Colonic mucosa (tissue), 4 donors: ENCODE measurements at regions not wholly inside any gene's neighbourhood (a gene's known extent, or its start where the extent isn't known, plus 50 kb on each side); places are given as distances from the start of the nearest gene placed in this dataset.
"Not testable (repeated sequence)": the region's sequence is repeated elsewhere in the genome, so short reads cannot be mapped to it uniquely, and the experiment has no call there.

Experiments used
- DNase-seq: peaks from one replicate; pipeline ENCODE4 v3.0.0-alpha.2; 2020
- H3K27ac ChIP-seq: fragments of 200-600 bp; one replicate; pipeline ENCODE4 v1.8.0; 2021
- H3K27me3 ChIP-seq: fragments of 200-600 bp; one replicate; pipeline ENCODE4 v1.8.0; 2021
- H3K36me3 ChIP-seq: fragments of 200-600 bp; one replicate; pipeline ENCODE4 v1.8.0; 2021
- H3K4me1 ChIP-seq: fragments of 200-600 bp; one replicate; pipeline ENCODE4 v1.8.0; 2021; ENCODE audit warnings: mild to moderate bottlenecking
- H3K4me3 ChIP-seq: fragments of 200-600 bp; one replicate; pipeline ENCODE4 v1.8.0; 2021
- H3K9ac ChIP-seq, 2 donors: one replicate each; pipeline ENCODE4 v1.7.0; 2013; ENCODE audit warnings: control low read depth in 2 of 2, low read depth in 2 of 2, low read length in 2 of 2
- H3K9me3 ChIP-seq: fragments of 200-600 bp; one replicate; pipeline ENCODE4 v1.8.0; 2021
- CTCF ChIP-seq: fragments of 200-600 bp; IDR thresholded peaks from one replicate; pipeline ENCODE4 v1.8.0; 2022; ENCODE audit warnings: antibody characterized with exemption, mild to moderate bottlenecking
- intact Hi-C: fragments of 100-400 bp; cut with DNase I; formaldehyde crosslinking; loops from one replicate; pipeline ENCODE4 v1.14.1; 2022
- donor health status: healthy.
- donor health status: DM: no; HTN: no; CAD: no.
- donor health status: DM: no; HTN: no; CAD: no.

DNA sequence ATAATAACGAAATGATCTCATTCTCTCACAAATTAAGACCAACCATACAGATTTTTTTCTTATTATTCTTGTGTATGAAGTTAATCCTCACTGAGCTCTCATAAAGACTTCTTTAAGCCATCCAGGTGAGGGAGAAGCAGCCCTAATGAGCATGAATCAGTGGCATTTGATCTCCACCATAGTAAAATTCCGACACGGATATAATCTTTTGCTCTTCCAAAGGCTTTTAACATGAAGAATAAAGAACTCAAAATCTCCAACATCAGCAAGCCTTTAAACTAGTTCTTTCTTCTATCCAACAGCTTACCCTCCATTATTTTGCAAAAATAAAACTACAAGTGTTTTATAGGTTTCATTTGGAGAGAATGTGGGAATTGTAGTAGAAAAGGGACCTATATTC, 714.7 kb upstream of the NEGR1 start:
- DNase-seq = no peak
- Histone ChIP-seq H3K27me3 (no peaks in the 10 kb centered on the region), H3K4me3 (no peak overlapping the region), H3K27ac (no peak overlapping the region), H3K9me3 (no peaks in the 10 kb centered on the region), H3K36me3 (no peaks in the 10 kb centered on the region), H3K9ac (no peak overlapping the region), H3K4me1 (no peaks in the 10 kb centered on the region)
- intact Hi-C loops = no loop called here
- TF ChIP-seq CTCF = no peak

- H3K27ac ChIP-seq, H3K4me3 ChIP-seq, H3K27me3 ChIP-seq, H3K36me3 ChIP-seq, H3K4me1 ChIP-seq, intact Hi-C loops, H3K9ac ChIP-seq, H3K9me3 ChIP-seq, DNase-seq: not testable (repeated sequence)
Measured at GRCh38 chr1:72987871-72988270, 705.5 kb upstream of the NEGR1 start.

DNA sequence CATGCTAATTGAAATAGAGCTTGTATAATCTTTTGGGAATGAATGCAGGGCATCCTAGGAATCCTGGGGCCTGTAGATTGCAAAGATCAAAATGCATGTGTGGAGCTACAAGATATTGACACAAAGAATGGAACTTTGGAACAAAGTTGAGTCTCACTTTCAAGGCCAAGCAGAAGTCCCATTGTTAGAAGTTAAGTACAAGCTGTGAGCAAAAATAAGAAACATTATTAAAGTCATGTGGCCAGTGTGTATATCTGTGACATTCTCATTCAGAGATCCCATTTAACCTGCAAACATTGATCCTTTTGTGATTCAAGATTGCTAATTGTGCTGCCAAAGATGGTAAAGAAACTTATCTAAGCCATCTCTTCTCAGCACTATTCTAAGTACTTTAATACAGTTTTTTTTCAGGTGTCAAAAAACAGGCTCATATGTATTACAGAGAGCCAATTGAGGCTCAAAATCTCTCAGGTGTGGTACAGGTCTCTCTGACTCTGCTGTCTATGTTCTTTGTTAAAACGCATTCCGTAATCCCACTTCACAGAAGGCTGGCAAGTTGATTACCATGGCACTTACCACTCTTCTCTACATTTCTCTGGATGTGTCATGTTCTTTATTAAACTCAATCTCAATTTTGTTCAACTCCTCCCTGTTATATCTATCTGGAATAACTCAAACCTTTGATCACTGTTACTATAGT, 704.4 kb upstream of the NEGR1 start:
- no peak overlapping the region for H3K4me3 ChIP-seq
- intact Hi-C loops = no loop called here
- no peak for TF ChIP-seq CTCF
- no peaks in the 10 kb centered on the region for H3K27me3 ChIP-seq
- H3K27ac ChIP-seq = no peak overlapping the region
- H3K9ac ChIP-seq = no peak overlapping the region
- H3K36me3 ChIP-seq = no peaks in the 10 kb centered on the region
- no peak for DNase-seq
- no peaks in the 10 kb centered on the region for H3K9me3 ChIP-seq
- H3K4me1 ChIP-seq = no peaks in the 10 kb centered on the region

- H3K27me3 ChIP-seq, DNase-seq, H3K4me1 ChIP-seq, H3K9me3 ChIP-seq, H3K4me3 ChIP-seq, H3K27ac ChIP-seq, H3K36me3 ChIP-seq, H3K9ac ChIP-seq, intact Hi-C loops: not testable (repeated sequence)
Measured at GRCh38 chr1:72985024-72985423, 702.7 kb upstream of the NEGR1 start.

DNA sequence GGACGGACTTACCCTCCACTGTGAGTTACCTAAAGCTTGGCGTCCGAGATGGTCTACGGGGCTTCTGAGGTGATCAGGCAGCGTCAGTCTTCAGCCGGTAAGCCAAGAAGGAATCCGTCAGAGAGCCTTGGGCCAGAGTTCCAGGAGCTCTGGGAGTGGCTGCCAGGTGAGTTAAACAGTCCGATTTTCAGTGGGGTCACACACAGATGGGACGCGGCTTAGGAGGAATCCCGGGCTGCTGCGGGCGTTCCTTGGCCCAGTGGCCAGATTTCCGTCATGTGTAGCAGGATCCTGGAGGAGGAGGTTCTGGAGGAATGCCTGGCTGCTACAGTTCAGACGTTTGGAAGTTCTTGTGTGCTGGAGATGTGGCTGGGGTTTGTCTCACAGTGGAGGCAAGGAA, 700.7 kb upstream of the NEGR1 start:
- H3K4me1 ChIP-seq, DNase-seq, H3K4me3 ChIP-seq, H3K9me3 ChIP-seq, H3K27me3 ChIP-seq, intact Hi-C loops, H3K27ac ChIP-seq, H3K36me3 ChIP-seq, H3K9ac ChIP-seq: not testable (repeated sequence)

DNA sequence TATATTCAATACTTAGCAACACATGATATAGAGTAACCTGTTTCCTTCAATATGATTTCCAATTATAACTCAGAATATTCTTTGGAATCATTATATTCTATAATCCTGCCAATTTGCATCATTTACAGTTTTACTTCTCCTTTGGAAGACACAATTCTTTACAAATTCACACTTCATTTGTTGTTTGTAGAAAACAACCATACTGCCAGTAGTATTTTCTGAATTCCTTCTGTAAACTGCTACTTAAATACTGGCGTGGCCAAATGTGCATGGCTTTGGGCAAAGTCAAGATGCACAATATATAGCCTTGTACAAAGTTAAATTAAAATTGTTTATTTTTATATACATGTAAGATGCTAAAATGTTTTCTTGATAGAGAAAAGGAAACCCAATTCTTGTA, 687.1 kb upstream of the NEGR1 start:
- Histone ChIP-seq H3K27me3 (no peaks in the 10 kb centered on the region), H3K9me3 (no peaks in the 10 kb centered on the region), H3K36me3 (no peaks in the 10 kb centered on the region), H3K9ac (no peak overlapping the region), H3K4me1 (no peaks in the 10 kb centered on the region), H3K27ac (no peak overlapping the region), H3K4me3 (no peak overlapping the region)
- intact Hi-C loops = no loop called here
- DNase-seq = no peak
- no peak for TF ChIP-seq CTCF

DNA sequence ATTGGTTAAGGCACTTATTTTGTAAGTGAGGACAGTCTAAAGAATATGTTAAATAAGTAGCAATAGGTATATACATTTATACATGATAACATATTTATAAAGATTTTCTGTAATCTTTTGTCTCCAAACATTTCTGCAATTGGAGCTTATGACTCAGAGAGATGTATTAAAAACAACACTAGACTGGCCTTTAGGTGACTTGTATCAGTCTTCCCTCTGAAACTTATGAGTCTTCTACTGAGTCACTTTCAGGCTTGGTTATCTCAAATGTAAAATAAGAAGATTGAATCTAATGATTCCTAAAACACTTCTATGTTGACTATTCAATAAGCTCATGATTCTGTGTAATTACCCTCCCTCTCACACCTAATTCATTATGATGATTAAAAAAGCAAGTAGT, 672.6 kb upstream of the NEGR1 start:
- no peak overlapping the region for H3K9ac ChIP-seq

DNA sequence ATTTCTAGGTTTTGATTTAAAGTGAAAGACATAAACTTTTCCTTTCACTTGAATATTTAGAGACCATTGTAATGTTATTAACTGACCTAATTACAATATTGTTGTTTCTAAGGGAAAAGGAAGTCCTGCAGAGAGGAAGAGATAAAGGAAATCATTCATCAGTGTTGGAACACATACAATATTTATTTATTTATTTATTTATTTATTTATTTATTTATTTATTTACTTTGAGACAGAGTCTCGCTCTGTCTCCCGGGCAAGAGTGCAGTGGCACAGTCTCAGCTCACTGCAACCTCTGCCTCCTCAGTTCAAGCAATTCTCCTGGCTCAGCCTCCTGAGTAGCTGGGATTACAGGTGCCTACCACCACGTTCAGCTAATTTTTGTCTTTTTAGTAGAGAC, 668.6 kb upstream of the NEGR1 start:
- intact Hi-C loops, H3K36me3 ChIP-seq: not testable (repeated sequence)

More for the DNA sequence above, 672.6 kb upstream of the NEGR1 start:
- Histone ChIP-seq H3K9me3 (no peaks in the 10 kb centered on the region), H3K4me3 (no peak overlapping the region), H3K27ac (no peak overlapping the region), H3K27me3 (no peaks in the 10 kb centered on the region), H3K4me1 (no peaks in the 10 kb centered on the region), H3K36me3 (no peaks in the 10 kb centered on the region)
- TF ChIP-seq CTCF = no peak
- intact Hi-C loops = no loop called here
- no peak for DNase-seq

More for the DNA sequence above, 668.6 kb upstream of the NEGR1 start:
- not testable (repeated sequence) for H3K4me1 ChIP-seq, H3K9ac ChIP-seq, DNase-seq, H3K27me3 ChIP-seq, H3K4me3 ChIP-seq, H3K27ac ChIP-seq, H3K9me3 ChIP-seq
